ENCODE measurements at regions not wholly inside any gene's neighbourhood (a gene's known extent, or its start where the extent isn't known, plus 50 kb on each side); places are given as distances from the start of the nearest gene placed in this dataset.
"Not testable (repeated sequence)": the region's sequence is repeated elsewhere in the genome, so short reads cannot be mapped to it uniquely, and the experiment has no call there.

DNA sequence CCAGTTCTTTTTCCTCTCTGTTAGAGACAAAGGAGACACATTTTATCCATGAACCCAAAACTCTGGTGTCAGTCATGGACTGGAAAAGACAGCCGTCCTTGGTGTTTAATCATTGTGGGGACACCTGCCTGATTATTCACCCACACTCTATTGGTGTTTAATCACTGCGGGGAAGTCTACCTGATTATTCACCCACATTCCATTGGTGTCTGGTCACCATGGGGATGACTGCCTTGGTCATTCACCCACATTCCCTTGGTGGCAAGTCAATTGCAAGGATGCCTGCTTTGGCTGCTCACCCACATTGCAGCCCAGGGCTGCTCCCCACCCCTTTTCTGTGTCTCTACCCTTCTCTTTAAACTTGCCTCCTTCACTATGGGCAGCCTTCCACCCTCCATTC lies 589.7 kb upstream of the AMELY start:
- in situ Hi-C loops (cut with MboI; ENCODE audit: low sequenced_read_pairs in 4 of 4), result no loop called here

DNA sequence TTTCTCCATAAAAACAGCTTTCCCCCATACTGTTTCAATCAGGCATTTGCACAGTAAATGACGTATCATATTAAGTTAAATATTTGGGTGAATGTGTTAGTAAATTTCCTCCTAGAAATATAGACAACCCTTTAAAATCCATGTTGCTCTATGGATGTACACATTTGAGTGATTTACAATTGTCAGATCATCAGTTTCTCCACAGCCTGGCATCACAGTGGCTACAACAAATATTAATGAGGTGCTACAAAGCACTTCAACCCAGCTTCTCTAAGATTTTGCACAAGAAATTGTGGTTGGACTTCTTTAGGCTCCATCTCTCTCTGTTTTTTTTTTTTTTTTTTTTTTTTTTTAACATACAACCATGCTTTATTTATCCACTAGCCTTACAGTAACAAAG lies 584.4 kb upstream of the AMELY start:
- Histone ChIP-seq H3K27ac (no peak overlapping the region), H3K4me3 (no peak overlapping the region), H3K9me3 (no peaks in the 10 kb centered on the region), H3K36me3 (no peaks in the 10 kb centered on the region), H3K27me3 (no peaks in the 10 kb centered on the region), H3K4me1 (no peaks in the 10 kb centered on the region)
- intact Hi-C loops (cut with DNase I; ENCODE audit: low total_unique reads) (no loop called here), in situ Hi-C loops (cut with MboI; ENCODE audit: low sequenced_read_pairs in 4 of 4) (no loop called here)
- DNase-seq (no peak), ATAC-seq (no peak)
- TF ChIP-seq, protein P1, sequence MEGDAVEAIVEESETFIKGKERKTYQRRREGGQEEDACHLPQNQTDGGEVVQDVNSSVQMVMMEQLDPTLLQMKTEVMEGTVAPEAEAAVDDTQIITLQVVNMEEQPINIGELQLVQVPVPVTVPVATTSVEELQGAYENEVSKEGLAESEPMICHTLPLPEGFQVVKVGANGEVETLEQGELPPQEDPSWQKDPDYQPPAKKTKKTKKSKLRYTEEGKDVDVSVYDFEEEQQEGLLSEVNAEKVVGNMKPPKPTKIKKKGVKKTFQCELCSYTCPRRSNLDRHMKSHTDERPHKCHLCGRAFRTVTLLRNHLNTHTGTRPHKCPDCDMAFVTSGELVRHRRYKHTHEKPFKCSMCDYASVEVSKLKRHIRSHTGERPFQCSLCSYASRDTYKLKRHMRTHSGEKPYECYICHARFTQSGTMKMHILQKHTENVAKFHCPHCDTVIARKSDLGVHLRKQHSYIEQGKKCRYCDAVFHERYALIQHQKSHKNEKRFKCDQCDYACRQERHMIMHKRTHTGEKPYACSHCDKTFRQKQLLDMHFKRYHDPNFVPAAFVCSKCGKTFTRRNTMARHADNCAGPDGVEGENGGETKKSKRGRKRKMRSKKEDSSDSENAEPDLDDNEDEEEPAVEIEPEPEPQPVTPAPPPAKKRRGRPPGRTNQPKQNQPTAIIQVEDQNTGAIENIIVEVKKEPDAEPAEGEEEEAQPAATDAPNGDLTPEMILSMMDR (IDR thresholded peaks at IDR 0.05 in 4 of 5, conservative IDR thresholded peaks at IDR 0.05 in 1 of 5), result no peak
- no peak for TF ChIP-seq POLR2A (IDR thresholded peaks at IDR 0.05)

More for the DNA sequence above, 589.7 kb upstream of the AMELY start:
- H3K4me3 ChIP-seq, result no peak overlapping the region
- DNase-seq (no peak), ATAC-seq (no peak)
- no peaks in the 10 kb centered on the region for H3K9me3 ChIP-seq
- H3K27ac ChIP-seq, result no peak overlapping the region
- intact Hi-C loops (cut with DNase I; ENCODE audit: low total_unique reads), result no loop called here
- H3K36me3 ChIP-seq, result no peaks in the 10 kb centered on the region
- H3K4me1 ChIP-seq, result no peaks in the 10 kb centered on the region
- TF ChIP-seq, protein P1 (IDR thresholded peaks at IDR 0.05 in 4 of 5, conservative IDR thresholded peaks at IDR 0.05 in 1 of 5), result no peak
- TF ChIP-seq POLR2A (IDR thresholded peaks at IDR 0.05), result no peak
- H3K27me3 ChIP-seq, result no peaks in the 10 kb centered on the region

DNA sequence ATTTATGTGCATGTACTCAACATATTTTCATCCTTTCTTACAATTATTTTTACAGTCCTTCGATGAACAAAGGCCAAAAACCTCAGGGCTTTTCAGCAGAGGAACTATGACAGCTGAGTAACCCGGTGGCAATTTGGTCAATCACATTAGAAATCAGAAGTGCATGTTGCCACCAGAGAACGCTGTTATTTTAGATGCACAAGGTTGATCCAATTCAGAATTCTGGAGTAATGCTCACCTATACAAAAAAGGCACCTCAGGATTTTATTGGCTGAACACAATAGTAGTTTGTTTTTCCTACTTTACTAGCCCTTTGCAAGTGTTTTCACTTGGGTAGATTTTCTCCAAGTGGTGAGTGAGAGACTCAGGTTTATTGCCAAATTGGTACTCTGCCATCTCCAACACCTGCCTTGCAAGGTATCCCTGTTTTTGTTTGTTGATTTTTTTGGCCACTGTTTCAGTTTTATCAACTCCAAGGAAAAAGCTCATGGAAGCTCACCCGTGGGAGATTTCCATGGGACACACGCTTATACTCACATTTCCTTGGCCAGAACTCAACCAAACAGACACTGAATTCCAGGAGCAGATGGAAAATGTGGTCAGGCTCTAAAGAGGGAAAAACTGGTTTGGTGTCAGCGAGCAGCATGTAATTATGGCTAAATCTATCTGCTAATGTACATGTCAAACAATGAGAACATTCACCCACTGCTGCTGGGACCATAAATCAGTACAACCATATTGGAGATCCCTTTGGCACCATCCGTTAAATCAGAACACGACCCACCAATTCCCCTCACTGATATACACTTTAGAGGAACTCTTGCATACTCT lies 573.1 kb upstream of the AMELY start:
- ATAC-seq; H3K27ac ChIP-seq; H3K9me3 ChIP-seq; H3K4me1 ChIP-seq; in situ Hi-C loops (cut with MboI; ENCODE audit: low sequenced_read_pairs in 4 of 4); DNase-seq; H3K27me3 ChIP-seq; intact Hi-C loops (cut with DNase I; ENCODE audit: low total_unique reads); H3K36me3 ChIP-seq; H3K4me3 ChIP-seq: not testable (repeated sequence)

DNA sequence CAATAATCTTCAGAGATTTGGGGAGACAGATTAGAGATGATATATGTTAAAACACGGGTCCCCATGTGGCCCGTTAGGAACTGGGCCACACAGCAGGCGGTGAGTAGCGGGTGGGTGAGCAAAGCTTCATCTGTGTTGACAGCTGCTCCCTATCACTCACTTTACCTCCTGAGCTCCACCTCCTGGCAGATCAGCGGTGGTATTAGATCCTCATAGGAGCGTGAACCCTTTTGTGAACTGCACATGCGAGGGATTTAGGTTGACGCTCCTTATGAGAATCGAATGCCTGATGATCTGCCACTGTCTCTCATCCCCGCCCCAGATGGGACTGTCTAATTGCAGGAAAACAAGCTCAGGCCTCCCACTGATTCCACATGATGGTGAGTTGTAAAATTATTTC lies 560.4 kb upstream of the AMELY start:
- intact Hi-C loops (cut with DNase I; ENCODE audit: low total_unique reads), result no loop called here
- Histone ChIP-seq H3K9me3 (no peaks in the 10 kb centered on the region), H3K36me3 (no peaks in the 10 kb centered on the region), H3K27ac (no peak overlapping the region), H3K4me1 (no peaks in the 10 kb centered on the region), H3K27me3 (no peaks in the 10 kb centered on the region), H3K4me3 (no peak overlapping the region)
- TF ChIP-seq, protein P1 (IDR thresholded peaks at IDR 0.05 in 4 of 5, conservative IDR thresholded peaks at IDR 0.05 in 1 of 5), result no peak
- no peak for TF ChIP-seq POLR2A (IDR thresholded peaks at IDR 0.05)
- ATAC-seq, result no peak
- no peak for DNase-seq
- in situ Hi-C loops (cut with MboI; ENCODE audit: low sequenced_read_pairs in 4 of 4), result no loop called here

DNA sequence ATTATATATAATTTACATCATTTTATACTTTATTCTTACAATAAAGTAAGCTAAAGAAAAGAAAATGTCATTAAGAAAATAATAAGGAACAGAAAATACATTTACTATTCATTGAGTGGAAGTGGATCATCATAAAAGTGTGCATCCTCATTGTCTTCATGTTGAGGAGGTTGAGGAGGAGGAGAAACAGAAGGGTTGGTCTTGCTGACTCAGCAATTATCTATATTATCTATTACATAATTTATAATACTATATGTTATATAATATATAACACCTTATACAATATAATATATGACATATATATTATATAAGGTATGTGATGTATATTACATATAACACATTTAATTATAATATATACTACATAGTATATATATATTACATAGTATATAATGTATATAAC lies 558.5 kb upstream of the AMELY start:
- Histone ChIP-seq H3K36me3 (no peaks in the 10 kb centered on the region), H3K4me1 (no peaks in the 10 kb centered on the region), H3K27ac (no peak overlapping the region), H3K9me3 (no peaks in the 10 kb centered on the region), H3K4me3 (no peak overlapping the region), H3K27me3 (no peaks in the 10 kb centered on the region)
- TF ChIP-seq POLR2A (IDR thresholded peaks at IDR 0.05), result no peak
- TF ChIP-seq, protein P1 (IDR thresholded peaks at IDR 0.05 in 4 of 5, conservative IDR thresholded peaks at IDR 0.05 in 1 of 5), result no peak
- in situ Hi-C loops (cut with MboI; ENCODE audit: low sequenced_read_pairs in 4 of 4), result no loop called here
- DNase-seq (no peak), ATAC-seq (no peak)
- intact Hi-C loops (cut with DNase I; ENCODE audit: low total_unique reads), result no loop called here
